ENCODE measurements at regions not wholly inside any gene's neighbourhood (a gene's known extent, or its start where the extent isn't known, plus 50 kb on each side); places are given as distances from the start of the nearest gene placed in this dataset.

DNA sequence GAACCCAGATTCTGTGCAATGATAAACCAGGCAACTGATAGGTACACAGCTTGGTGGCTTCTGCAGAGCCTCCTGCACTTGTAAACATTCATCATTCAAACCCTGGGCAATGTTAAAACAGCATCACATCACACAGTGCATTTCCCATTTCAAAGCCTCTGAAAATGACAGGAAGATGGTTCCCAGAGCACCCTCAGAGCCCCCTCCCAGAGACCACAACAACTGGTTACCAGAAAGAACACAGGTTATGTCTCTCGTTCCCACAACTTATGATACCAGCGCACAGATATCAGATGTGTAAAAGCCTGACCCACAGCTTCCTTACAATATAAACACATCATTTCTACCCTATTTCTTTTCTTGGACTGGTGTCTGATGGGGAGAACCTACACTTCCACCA, 248.7 kb downstream of the AUH start:
- ATAC-seq (replicated peaks; ENCODE audit: extremely low read depth, poor library complexity, severe bottlenecking) (no peak), DNase-seq (ENCODE audit: low spot score in 2 of 2) (no peak)
- Mint-ChIP-seq H3K9me3 (peaks cover 11% of the 10 kb centered on the region), H3K27me3 (peaks cover 5% of the 10 kb centered on the region), H3K4me3 (no peak overlapping the region), H3K36me3 (ENCODE audit: insufficient read depth) (no peaks in the 10 kb centered on the region), H3K27ac (ENCODE audit: low read depth) (no peak overlapping the region), H3K4me1 (peaks cover 13% of the 10 kb centered on the region)

DNA sequence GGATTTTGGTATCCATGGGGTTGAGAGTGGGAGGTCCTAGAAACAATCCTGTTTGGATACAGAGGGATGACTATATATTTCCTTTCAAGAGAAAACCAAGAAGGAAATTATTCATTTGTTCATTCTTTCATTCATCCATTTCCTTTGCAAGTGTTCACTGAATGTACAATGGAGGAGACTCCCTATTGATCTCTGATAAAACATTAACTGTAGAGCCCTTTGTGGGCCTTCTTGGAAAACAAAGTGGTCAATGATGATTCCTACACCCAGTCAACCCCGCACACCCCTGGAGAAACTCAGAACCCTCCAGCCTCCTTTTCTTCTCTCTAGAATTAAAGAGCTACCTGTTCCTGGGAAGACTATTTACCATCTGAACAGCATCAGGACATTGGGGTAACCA, 247.3 kb downstream of the AUH start:
- peaks cover 19% of the 10 kb centered on the region for H3K4me1 Mint-ChIP-seq
- H3K9me3 Mint-ChIP-seq: peaks cover 11% of the 10 kb centered on the region
- DNase-seq (ENCODE audit: low spot score in 2 of 2) (no peak), ATAC-seq (replicated peaks; ENCODE audit: extremely low read depth, poor library complexity, severe bottlenecking) (no peak)
- H3K36me3 Mint-ChIP-seq (ENCODE audit: insufficient read depth): no peaks in the 10 kb centered on the region
- no peak overlapping the region for H3K27ac Mint-ChIP-seq (ENCODE audit: low read depth)
- H3K4me3 Mint-ChIP-seq: no peak overlapping the region
- peaks cover 11% of the 10 kb centered on the region for H3K27me3 Mint-ChIP-seq

DNA sequence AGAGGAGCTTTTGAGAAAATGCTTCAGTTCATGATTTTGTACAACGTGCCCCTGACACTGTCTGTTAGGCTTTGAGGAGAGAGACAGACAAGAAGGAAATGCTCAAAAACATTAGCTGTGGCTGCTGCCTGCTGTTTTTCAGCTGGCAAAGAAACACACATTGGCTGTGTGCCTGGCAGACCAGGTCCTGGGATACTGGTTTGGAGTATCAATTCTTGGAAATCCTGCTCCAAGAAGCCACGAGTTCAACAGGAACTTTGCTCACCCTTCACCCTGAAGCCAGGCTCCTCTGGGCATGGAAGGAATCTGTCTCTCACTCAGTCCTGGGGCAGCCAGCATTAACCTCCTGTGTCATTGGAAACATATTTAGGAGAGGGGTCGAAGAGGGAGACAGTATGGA, 245.5 kb downstream of the AUH start:
- DNase-seq (ENCODE audit: low spot score in 2 of 2) (no peak), ATAC-seq (replicated peaks; ENCODE audit: extremely low read depth, poor library complexity, severe bottlenecking) (no peak)
- Mint-ChIP-seq H3K36me3 (ENCODE audit: insufficient read depth) (no peaks in the 10 kb centered on the region), H3K4me3 (no peak overlapping the region), H3K27me3 (peaks cover 11% of the 10 kb centered on the region), H3K27ac (ENCODE audit: low read depth) (no peak overlapping the region), H3K4me1 (peaks cover 19% of the 10 kb centered on the region), H3K9me3 (peaks cover 2% of the 10 kb centered on the region)

DNA sequence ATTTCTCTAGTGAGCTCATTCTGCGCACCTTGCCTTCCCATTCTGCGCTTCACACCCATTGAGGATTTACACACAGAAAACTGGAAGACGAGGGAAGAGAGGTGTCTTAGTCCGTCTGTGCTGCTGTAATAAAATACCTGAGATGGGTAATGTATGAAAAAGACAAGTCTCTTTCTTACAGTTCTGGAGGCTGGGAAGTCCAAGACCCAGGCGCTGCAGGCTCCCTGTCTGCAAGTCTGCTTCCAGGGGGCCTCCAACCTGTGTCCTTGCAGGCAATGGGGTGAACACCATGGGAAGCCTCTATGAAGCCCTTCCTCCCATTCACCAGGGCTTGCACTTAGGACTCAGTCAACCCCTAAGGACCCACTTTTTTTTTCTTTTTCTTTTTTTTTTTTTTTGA, 245.0 kb downstream of the AUH start:
- Mint-ChIP-seq H3K27ac (ENCODE audit: low read depth) (no peak overlapping the region), H3K9me3 (no peaks in the 10 kb centered on the region), H3K4me3 (no peak overlapping the region), H3K4me1 (peaks cover 19% of the 10 kb centered on the region), H3K27me3 (peaks cover 11% of the 10 kb centered on the region), H3K36me3 (ENCODE audit: insufficient read depth) (no peaks in the 10 kb centered on the region)
- ATAC-seq (replicated peaks; ENCODE audit: extremely low read depth, poor library complexity, severe bottlenecking) (no peak), DNase-seq (ENCODE audit: low spot score in 2 of 2) (no peak)

DNA sequence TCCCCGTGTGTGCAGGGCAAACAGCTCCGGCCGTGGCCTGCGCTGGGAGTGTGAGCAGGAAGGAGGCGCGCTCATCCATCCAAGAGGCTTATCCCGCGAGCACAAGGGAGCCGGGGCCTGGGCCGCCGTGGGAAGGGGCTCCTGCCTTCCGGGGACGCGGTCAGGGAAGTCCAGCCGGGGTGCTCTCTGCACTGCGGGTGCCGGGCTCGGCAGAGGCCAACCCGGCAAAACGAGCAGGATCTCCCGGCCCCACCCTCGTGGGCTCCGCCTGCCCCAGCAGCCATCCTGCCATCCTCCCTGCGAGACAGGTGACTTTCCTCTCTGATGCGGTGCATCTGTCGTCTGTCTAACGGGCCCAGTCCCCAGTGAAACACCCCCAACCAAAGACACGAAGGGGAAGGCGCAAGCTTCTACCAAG, 244.2 kb downstream of the AUH start:
- Mint-ChIP-seq H3K4me1 (peaks cover 19% of the 10 kb centered on the region), H3K27ac (ENCODE audit: low read depth) (peak overlapping the region; percentile 25), H3K9me3 (no peaks in the 10 kb centered on the region), H3K36me3 (ENCODE audit: insufficient read depth) (no peaks in the 10 kb centered on the region), H3K4me3 (no peak overlapping the region), H3K27me3 (peaks cover 11% of the 10 kb centered on the region)
- ATAC-seq (replicated peaks; ENCODE audit: extremely low read depth, poor library complexity, severe bottlenecking) (no peak), DNase-seq (ENCODE audit: low spot score in 2 of 2) (no peak)

DNA sequence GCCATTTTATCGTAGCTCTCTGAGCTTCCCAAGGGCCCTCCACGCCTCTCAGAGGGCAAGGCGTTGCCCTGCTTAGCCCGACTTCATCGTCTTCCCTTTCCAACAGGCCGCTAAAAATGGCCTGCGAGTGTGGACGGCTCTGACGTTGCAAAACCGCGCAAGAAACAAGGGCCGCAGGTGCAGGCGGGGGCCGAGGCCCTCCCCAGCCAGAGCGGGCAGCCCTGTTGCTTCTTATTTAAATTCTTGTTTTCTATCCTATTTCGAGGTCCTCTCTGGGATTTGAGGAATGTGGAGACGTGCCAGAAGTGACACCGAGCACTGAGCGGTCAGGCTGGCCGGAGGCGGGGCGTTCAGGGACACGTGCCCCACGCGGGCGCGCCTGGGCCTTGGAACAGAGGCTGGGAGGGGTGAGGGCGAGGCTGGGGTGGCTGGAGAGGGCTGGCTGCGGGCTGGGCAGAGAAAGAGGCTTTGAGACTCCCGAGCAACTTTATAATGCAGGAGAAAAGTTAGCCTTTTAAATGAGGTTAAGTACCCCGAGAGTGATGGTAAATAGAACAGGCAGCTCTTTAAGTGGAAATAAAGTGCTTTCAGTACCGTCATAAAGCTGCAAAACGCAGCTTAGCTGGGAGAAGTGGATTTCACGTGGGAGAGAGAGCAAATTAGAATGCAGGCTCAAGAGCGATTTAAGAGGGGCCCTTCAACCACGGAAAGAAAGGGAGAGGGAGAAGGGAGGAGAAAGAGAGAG, 243.6 kb downstream of the AUH start:
- no peak overlapping the region for H3K4me3 Mint-ChIP-seq
- H3K27ac Mint-ChIP-seq (ENCODE audit: low read depth): peak overlapping the region; percentile 25
- peaks cover 19% of the 10 kb centered on the region for H3K4me1 Mint-ChIP-seq
- ATAC-seq (replicated peaks; ENCODE audit: extremely low read depth, poor library complexity, severe bottlenecking) (no peak), DNase-seq (ENCODE audit: low spot score in 2 of 2) (no peak)
- H3K36me3 Mint-ChIP-seq (ENCODE audit: insufficient read depth): no peaks in the 10 kb centered on the region
- H3K27me3 Mint-ChIP-seq: peaks cover 11% of the 10 kb centered on the region
- no peaks in the 10 kb centered on the region for H3K9me3 Mint-ChIP-seq

DNA sequence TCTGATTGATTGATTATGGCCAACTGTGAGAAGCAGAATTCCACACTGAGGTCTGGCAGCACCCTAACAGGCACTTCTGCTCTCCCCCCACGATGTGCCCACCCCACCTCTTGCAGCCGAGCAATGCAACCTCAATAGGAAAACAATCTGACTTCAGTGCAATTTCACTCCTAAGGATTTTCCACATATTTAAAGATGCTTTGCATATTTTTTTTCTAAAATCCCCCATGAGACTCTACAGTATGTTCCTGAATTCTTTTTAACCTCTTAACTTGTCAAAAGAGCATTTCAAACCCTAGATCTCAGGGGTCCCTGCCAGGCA, 243.1 kb downstream of the AUH start:
- ATAC-seq (replicated peaks; ENCODE audit: extremely low read depth, poor library complexity, severe bottlenecking): no peak
- no peak overlapping the region for H3K27ac Mint-ChIP-seq (ENCODE audit: low read depth)

DNA sequence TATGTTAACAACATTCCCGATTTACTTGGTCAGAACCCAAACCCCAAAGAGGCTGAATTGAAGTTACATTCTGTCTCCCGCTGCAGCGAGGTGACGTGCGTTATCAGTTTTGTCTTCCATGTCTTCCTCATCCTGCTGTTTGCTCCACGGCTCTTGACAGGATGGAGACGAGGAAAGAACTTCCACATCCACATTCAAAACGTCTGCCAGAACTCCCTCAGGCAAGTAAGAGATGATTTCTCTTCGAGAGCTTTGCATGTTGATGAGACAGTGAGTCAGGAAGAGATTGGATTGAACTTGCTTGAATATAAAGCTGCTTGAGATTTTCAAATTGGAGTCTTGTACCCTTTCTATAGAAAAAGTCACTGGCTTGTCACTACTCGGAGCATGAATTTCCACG, 242.6 kb downstream of the AUH start:
- Mint-ChIP-seq H3K4me1 (peaks cover 19% of the 10 kb centered on the region), H3K4me3 (no peak overlapping the region), H3K36me3 (ENCODE audit: insufficient read depth) (no peaks in the 10 kb centered on the region), H3K9me3 (no peaks in the 10 kb centered on the region), H3K27ac (ENCODE audit: low read depth) (no peak overlapping the region), H3K27me3 (peaks cover 11% of the 10 kb centered on the region)
- DNase-seq (ENCODE audit: low spot score in 2 of 2) (no peak), ATAC-seq (replicated peaks; ENCODE audit: extremely low read depth, poor library complexity, severe bottlenecking) (no peak)

More for the DNA sequence above, 243.1 kb downstream of the AUH start:
- Mint-ChIP-seq H3K4me3 (no peak overlapping the region), H3K9me3 (no peaks in the 10 kb centered on the region), H3K36me3 (ENCODE audit: insufficient read depth) (no peaks in the 10 kb centered on the region), H3K27me3 (peaks cover 11% of the 10 kb centered on the region), H3K4me1 (peaks cover 19% of the 10 kb centered on the region)
- DNase-seq (ENCODE audit: low spot score in 2 of 2): no peak

DNA sequence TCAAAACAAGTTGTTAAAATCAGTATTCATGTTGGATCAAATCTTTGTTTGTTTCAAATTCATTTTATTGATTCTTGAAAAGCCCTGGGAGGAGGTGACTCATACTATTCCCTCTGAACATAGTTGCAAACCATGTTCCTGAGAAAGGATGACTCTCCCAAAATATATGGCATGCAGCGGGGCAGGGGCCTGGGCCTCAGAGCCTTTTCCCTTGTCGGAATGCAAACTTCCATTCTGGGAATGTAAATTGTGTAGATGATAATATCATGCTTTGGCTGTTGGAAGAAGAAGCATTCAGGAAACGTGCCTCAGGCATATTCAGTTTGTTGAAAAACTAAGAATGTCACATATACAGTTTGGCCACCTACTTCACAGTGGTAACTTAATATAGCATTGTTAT, 242.0 kb downstream of the AUH start:
- no peak overlapping the region for H3K27ac Mint-ChIP-seq (ENCODE audit: low read depth)
- no peaks in the 10 kb centered on the region for H3K36me3 Mint-ChIP-seq (ENCODE audit: insufficient read depth)
- ATAC-seq (replicated peaks; ENCODE audit: extremely low read depth, poor library complexity, severe bottlenecking) (no peak), DNase-seq (ENCODE audit: low spot score in 2 of 2) (no peak)
- H3K27me3 Mint-ChIP-seq: peaks cover 11% of the 10 kb centered on the region
- H3K4me1 Mint-ChIP-seq: peaks cover 19% of the 10 kb centered on the region
- no peaks in the 10 kb centered on the region for H3K9me3 Mint-ChIP-seq
- no peak overlapping the region for H3K4me3 Mint-ChIP-seq

DNA sequence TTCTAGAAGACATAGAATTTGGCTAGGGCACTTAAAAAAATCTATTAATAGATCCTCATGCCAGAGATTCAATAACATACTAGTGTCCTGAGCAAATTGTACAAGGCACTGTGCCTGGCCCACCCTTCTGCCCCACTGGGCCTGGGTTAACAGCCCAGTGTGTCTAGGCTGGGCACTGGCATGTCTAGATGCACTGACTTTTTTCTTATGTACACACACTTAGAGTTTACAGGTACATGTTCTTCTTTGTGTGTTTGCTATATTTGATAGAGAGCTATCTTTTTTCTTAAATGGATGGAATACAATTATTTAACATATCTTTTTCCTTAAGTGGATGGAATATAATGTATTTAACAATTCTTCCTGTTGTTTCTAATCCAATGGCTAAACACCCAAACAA, 241.5 kb downstream of the AUH start:
- no peak overlapping the region for H3K27ac Mint-ChIP-seq (ENCODE audit: low read depth)
- H3K36me3 Mint-ChIP-seq (ENCODE audit: insufficient read depth): no peaks in the 10 kb centered on the region
- DNase-seq (ENCODE audit: low spot score in 2 of 2) (no peak), ATAC-seq (replicated peaks; ENCODE audit: extremely low read depth, poor library complexity, severe bottlenecking) (no peak)
- H3K4me3 Mint-ChIP-seq: no peak overlapping the region
- peaks cover 19% of the 10 kb centered on the region for H3K4me1 Mint-ChIP-seq
- peaks cover 11% of the 10 kb centered on the region for H3K27me3 Mint-ChIP-seq
- H3K9me3 Mint-ChIP-seq: no peaks in the 10 kb centered on the region

DNA sequence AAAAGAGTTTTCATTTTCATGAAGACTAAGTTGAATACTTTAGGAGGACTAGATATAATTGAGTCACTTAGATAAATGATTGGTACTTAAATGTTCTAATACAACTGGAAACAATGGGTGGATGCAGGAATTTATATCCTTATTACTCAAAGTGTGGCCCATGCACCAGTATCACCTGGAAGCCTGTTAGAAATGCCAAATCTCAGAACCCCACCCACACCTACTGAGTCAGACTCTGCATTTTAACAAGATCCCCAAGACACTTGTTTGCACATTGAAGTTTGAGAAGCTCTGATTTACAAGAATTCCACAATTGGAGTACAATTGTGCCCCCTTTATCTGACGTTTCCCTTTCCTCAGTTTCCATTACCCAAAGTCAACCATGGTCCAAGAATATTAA, 239.0 kb downstream of the AUH start:
- H3K4me1 Mint-ChIP-seq: peaks cover 9% of the 10 kb centered on the region
- ATAC-seq (replicated peaks; ENCODE audit: extremely low read depth, poor library complexity, severe bottlenecking) (no peak), DNase-seq (ENCODE audit: low spot score in 2 of 2) (no peak)
- no peaks in the 10 kb centered on the region for H3K36me3 Mint-ChIP-seq (ENCODE audit: insufficient read depth)
- peaks cover 8% of the 10 kb centered on the region for H3K27me3 Mint-ChIP-seq
- no peaks in the 10 kb centered on the region for H3K9me3 Mint-ChIP-seq
- no peak overlapping the region for H3K27ac Mint-ChIP-seq (ENCODE audit: low read depth)
- no peak overlapping the region for H3K4me3 Mint-ChIP-seq

DNA sequence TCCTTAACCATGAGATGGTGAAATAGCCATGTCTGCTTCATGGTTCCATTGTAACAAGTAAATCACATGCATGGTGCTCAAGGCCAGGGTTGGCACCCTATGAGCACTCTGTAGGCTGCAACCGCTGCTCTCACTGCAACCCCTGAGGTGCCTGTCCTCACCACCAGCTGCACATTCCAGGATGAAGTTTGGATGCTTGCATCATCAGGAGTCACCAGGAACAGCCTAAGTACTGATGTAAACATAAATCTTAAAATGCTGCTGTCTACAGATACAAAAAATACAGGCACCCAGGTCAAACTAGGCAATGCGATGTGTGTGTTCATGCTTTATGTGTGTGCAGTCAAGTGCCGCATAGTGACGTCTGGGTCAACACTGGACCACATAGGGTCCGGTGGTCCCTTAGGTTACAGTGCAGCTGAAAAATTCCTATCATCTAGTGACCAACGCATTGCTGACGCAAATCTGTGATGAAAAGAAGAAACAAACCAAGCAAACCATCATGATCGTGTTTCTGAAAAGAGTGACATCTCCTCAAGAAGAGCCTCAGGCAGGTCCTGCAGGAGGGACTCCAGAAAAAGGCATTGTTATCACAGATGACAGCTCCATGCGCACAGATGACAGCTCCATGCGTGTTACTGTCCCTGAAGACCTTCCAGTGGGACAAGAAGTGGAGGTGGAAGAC, 234.8 kb downstream of the AUH start:
- Mint-ChIP-seq H3K27ac (ENCODE audit: low read depth) (no peak overlapping the region), H3K4me1 (peaks cover 13% of the 10 kb centered on the region), H3K9me3 (no peaks in the 10 kb centered on the region), H3K27me3 (no peaks in the 10 kb centered on the region), H3K36me3 (ENCODE audit: insufficient read depth) (no peaks in the 10 kb centered on the region), H3K4me3 (no peak overlapping the region)
- no peak for DNase-seq (ENCODE audit: low spot score in 2 of 2)
- ATAC-seq (replicated peaks; ENCODE audit: extremely low read depth, poor library complexity, severe bottlenecking): no peak

DNA sequence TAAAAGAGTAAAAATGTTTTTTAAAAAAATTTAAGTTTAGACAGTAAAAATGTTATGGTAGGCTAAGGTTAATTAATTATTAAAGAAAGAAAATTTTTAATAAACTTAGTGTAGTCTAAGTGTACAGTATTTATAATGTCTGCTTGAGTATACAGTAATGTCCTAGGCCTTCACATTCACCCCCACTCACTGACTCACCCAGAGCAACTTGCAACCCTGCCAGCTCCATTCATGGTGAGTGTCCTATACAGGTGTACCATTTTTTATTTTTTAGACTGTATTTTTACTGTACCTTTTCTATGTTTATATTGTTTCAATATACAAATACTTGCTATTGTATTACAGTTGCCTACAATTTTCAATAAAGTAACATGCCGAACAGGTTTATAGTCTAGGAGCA, 234.1 kb downstream of the AUH start:
- no peak for DNase-seq (ENCODE audit: low spot score in 2 of 2)
- Mint-ChIP-seq H3K27me3 (no peaks in the 10 kb centered on the region), H3K27ac (ENCODE audit: low read depth) (no peak overlapping the region), H3K4me3 (no peak overlapping the region), H3K36me3 (ENCODE audit: insufficient read depth) (no peaks in the 10 kb centered on the region), H3K4me1 (peaks cover 13% of the 10 kb centered on the region), H3K9me3 (no peaks in the 10 kb centered on the region)
- no peak for ATAC-seq (replicated peaks; ENCODE audit: extremely low read depth, poor library complexity, severe bottlenecking)

Data from central memory CD8-positive, alpha-beta T cell (primary cell).